ENCODE measurements at regions not wholly inside any gene's neighbourhood (a gene's known extent, or its start where the extent isn't known, plus 50 kb on each side); places are given as distances from the start of the nearest gene placed in this dataset.

GRCh38 chr4:105075045-105075444, 71.6 kb upstream of the TET2 start:
- H3K9me3 Mint-ChIP-seq: no peaks in the 10 kb centered on the region
- 50% methylated on average over 1 of the region's 2 CpGs for WGBS (ENCODE audit: insufficient coverage)
- DNase-seq (no peak), ATAC-seq (replicated peaks in 1 of 4) (no peak)
- Histone ChIP-seq H3K9me3 (no peaks in the 10 kb centered on the region), H3K4me1 (ENCODE audit: control insufficient read depth in 1 of 2, extremely low read depth in 1 of 2, insufficient read depth in 2 of 2, low read length in 2 of 2) (no peaks in the 10 kb centered on the region), H3K4me3 (ENCODE audit: control insufficient read depth in 1 of 2, extremely low read depth in 1 of 2, low read length in 1 of 2) (no peak overlapping the region), H3K36me3 (ENCODE audit: control insufficient read depth in 2 of 2, extremely low read depth in 1 of 2, insufficient read depth in 1 of 2, low read length in 1 of 2) (no peaks in the 10 kb centered on the region), H3K27me3 (replicated peaks in 1 of 2; ENCODE audit: control insufficient read depth in 2 of 2, extremely low read depth in 1 of 2, insufficient read depth in 2 of 2, low read length in 1 of 2) (no peaks in the 10 kb centered on the region), H3K27ac (ENCODE audit: low read length) (no peak overlapping the region)
- no peak overlapping the region for H3K4me3 Mint-ChIP-seq
- H3K36me3 Mint-ChIP-seq: no peaks in the 10 kb centered on the region
- H3K27me3 Mint-ChIP-seq: peaks cover 2 to 4% of the 10 kb centered on the region in 2 donors
- no peak overlapping the region for H3K27ac Mint-ChIP-seq
- CTCF ChIA-PET: no interaction called here
- POLR2A ChIA-PET: no interaction called here
- H3K4me1 Mint-ChIP-seq: no peaks in the 10 kb centered on the region

- no peak for DNase-seq
- Histone ChIP-seq H3K4me3 (ENCODE audit: control insufficient read depth in 1 of 2, extremely low read depth in 1 of 2, low read length in 1 of 2) (no peak overlapping the region), H3K36me3 (ENCODE audit: control insufficient read depth in 2 of 2, extremely low read depth in 1 of 2, insufficient read depth in 1 of 2, low read length in 1 of 2) (no peaks in the 10 kb centered on the region), H3K9me3 (no peaks in the 10 kb centered on the region), H3K27ac (ENCODE audit: low read length) (no peak overlapping the region), H3K27me3 (replicated peaks in 1 of 2; ENCODE audit: control insufficient read depth in 2 of 2, extremely low read depth in 1 of 2, insufficient read depth in 2 of 2, low read length in 1 of 2) (no peaks in the 10 kb centered on the region), H3K4me1 (ENCODE audit: control insufficient read depth in 1 of 2, extremely low read depth in 1 of 2, insufficient read depth in 2 of 2, low read length in 2 of 2) (no peaks in the 10 kb centered on the region)
- Mint-ChIP-seq H3K4me3 (no peak overlapping the region), H3K9me3 (peaks cover 0 to 16% (median 3%) of the 10 kb centered on the region in 3 donors), H3K36me3 (no peaks in the 10 kb centered on the region), H3K27me3 (peaks cover 8 to 11% of the 10 kb centered on the region in 2 donors), H3K4me1 (no peaks in the 10 kb centered on the region), H3K27ac (no peak overlapping the region)
- WGBS (ENCODE audit: insufficient coverage): 93% methylated on average over 6 of the region's 10 CpGs
- POLR2A ChIA-PET: no interaction called here
- ATAC-seq (replicated peaks in 1 of 4): no peak
- CTCF ChIA-PET: interaction anchor here in 1 of 2 donors (0.7 kb wide), 1 partner anchor 27 kb away, joined by 3 read pairs; no protein-coding TSS in a partner anchor
Observed at GRCh38 chr4:105088110-105088879, 58.4 kb upstream of the TET2 start.

- Histone ChIP-seq H3K27me3 (replicated peaks in 1 of 2; ENCODE audit: control insufficient read depth in 2 of 2, extremely low read depth in 1 of 2, insufficient read depth in 2 of 2, low read length in 1 of 2) (no peaks in the 10 kb centered on the region), H3K9me3 (no peaks in the 10 kb centered on the region), H3K36me3 (ENCODE audit: control insufficient read depth in 2 of 2, extremely low read depth in 1 of 2, insufficient read depth in 1 of 2, low read length in 1 of 2) (no peaks in the 10 kb centered on the region), H3K27ac (ENCODE audit: low read length) (no peak overlapping the region), H3K4me3 (ENCODE audit: control insufficient read depth in 1 of 2, extremely low read depth in 1 of 2, low read length in 1 of 2) (no peak overlapping the region), H3K4me1 (ENCODE audit: control insufficient read depth in 1 of 2, extremely low read depth in 1 of 2, insufficient read depth in 2 of 2, low read length in 2 of 2) (no peaks in the 10 kb centered on the region)
- Mint-ChIP-seq H3K27me3 (peaks cover 0 to 8% of the 10 kb centered on the region in 2 donors), H3K4me1 (no peaks in the 10 kb centered on the region), H3K4me3 (no peak overlapping the region), H3K36me3 (no peaks in the 10 kb centered on the region), H3K9me3 (peaks cover 0 to 26% (median 4%) of the 10 kb centered on the region in 3 donors), H3K27ac (no peak overlapping the region)
- ATAC-seq (replicated peaks in 1 of 4) (no peak), DNase-seq (no peak)
- WGBS (ENCODE audit: insufficient coverage): no CpG with 5 or more reads among the region's 1 CpG
- ChIA-PET CTCF (no interaction called here), POLR2A (no interaction called here)
Observed at GRCh38 chr4:105092356-105092755, 54.3 kb upstream of the TET2 start.

GRCh38 chr4:105092768-105093167, 53.9 kb upstream of the TET2 start:
- Histone ChIP-seq H3K9me3 (no peaks in the 10 kb centered on the region), H3K27me3 (replicated peaks in 1 of 2; ENCODE audit: control insufficient read depth in 2 of 2, extremely low read depth in 1 of 2, insufficient read depth in 2 of 2, low read length in 1 of 2) (no peaks in the 10 kb centered on the region), H3K4me1 (ENCODE audit: control insufficient read depth in 1 of 2, extremely low read depth in 1 of 2, insufficient read depth in 2 of 2, low read length in 2 of 2) (no peaks in the 10 kb centered on the region), H3K36me3 (ENCODE audit: control insufficient read depth in 2 of 2, extremely low read depth in 1 of 2, insufficient read depth in 1 of 2, low read length in 1 of 2) (no peaks in the 10 kb centered on the region), H3K4me3 (ENCODE audit: control insufficient read depth in 1 of 2, extremely low read depth in 1 of 2, low read length in 1 of 2) (no peak overlapping the region), H3K27ac (ENCODE audit: low read length) (no peak overlapping the region)
- H3K27me3 Mint-ChIP-seq: peaks cover 0 to 9% of the 10 kb centered on the region in 2 donors
- ATAC-seq (replicated peaks in 1 of 4) (no peak), DNase-seq (no peak)
- no peak overlapping the region for H3K4me3 Mint-ChIP-seq
- no peak overlapping the region for H3K27ac Mint-ChIP-seq
- ChIA-PET CTCF (no interaction called here), POLR2A (no interaction called here)
- no peaks in the 10 kb centered on the region for H3K4me1 Mint-ChIP-seq
- peaks cover under 1 to 26% (median 4%) of the 10 kb centered on the region in 3 donors for H3K9me3 Mint-ChIP-seq
- H3K36me3 Mint-ChIP-seq: no peaks in the 10 kb centered on the region
- no CpG with 5 or more reads among the region's 1 CpG for WGBS (ENCODE audit: insufficient coverage)

GRCh38 chr4:105093975-105094374, 52.7 kb upstream of the TET2 start:
- Histone ChIP-seq H3K4me3 (ENCODE audit: control insufficient read depth in 1 of 2, extremely low read depth in 1 of 2, low read length in 1 of 2) (no peak overlapping the region), H3K36me3 (ENCODE audit: control insufficient read depth in 2 of 2, extremely low read depth in 1 of 2, insufficient read depth in 1 of 2, low read length in 1 of 2) (no peaks in the 10 kb centered on the region), H3K27ac (ENCODE audit: low read length) (no peak overlapping the region), H3K9me3 (no peaks in the 10 kb centered on the region), H3K27me3 (replicated peaks in 1 of 2; ENCODE audit: control insufficient read depth in 2 of 2, extremely low read depth in 1 of 2, insufficient read depth in 2 of 2, low read length in 1 of 2) (no peaks in the 10 kb centered on the region), H3K4me1 (ENCODE audit: control insufficient read depth in 1 of 2, extremely low read depth in 1 of 2, insufficient read depth in 2 of 2, low read length in 2 of 2) (no peaks in the 10 kb centered on the region)
- ATAC-seq (replicated peaks in 1 of 4): no peak
- DNase-seq: no peak
- WGBS (ENCODE audit: insufficient coverage): no CpG with 5 or more reads among the region's 2 CpGs
- ChIA-PET POLR2A (no interaction called here), CTCF (no interaction called here)
- Mint-ChIP-seq H3K9me3 (peaks cover 9 to 38% (median 10%) of the 10 kb centered on the region in 3 donors), H3K27me3 (peaks cover 0 to 16% of the 10 kb centered on the region in 2 donors), H3K36me3 (no peaks in the 10 kb centered on the region), H3K4me3 (no peak overlapping the region), H3K4me1 (no peaks in the 10 kb centered on the region), H3K27ac (no peak overlapping the region)
